ENCODE measurements at regions not wholly inside any gene's neighbourhood (a gene's known extent, or its start where the extent isn't known, plus 50 kb on each side); places are given as distances from the start of the nearest gene placed in this dataset.

DNA sequence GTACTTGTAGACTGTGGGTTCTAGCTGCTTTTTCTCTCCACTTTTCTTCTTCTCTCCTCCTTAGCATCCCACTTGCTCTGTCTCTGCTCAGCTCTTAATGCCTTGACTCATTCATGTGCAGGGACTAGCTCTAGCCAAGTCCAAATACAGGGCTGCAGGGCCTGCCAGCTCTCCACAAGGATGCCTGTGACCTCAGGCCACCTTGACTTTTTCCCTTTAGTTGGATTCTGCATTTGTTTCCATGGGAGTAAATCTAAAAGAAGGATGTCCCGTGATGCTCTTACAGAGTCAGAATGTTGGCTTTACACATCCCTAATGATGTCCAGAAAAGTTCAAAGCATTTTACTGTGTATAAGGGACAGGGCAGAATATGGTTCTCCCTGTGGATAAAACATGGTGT, 101.8 kb upstream of the PREP start:
- DNase-seq: no peak

DNA sequence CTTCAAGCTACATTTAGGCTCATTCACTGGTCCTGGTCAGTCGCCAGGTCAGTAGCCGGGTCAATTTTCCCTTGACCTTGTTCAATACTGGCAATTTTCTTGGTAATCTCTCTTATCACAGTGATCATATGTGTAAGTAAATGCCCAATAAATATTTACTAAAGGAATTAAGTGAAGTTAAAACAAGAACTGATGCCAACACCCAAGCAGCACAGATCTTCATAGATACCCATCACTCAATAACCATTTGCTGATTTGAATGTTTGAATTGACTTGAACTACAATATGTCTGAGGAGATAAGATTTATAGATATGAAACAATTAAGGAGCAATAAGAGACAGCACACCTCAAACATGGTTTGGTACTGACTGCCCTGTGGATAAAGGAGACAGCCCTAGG, 100.8 kb upstream of the PREP start:
- DNase-seq: no peak

DNA sequence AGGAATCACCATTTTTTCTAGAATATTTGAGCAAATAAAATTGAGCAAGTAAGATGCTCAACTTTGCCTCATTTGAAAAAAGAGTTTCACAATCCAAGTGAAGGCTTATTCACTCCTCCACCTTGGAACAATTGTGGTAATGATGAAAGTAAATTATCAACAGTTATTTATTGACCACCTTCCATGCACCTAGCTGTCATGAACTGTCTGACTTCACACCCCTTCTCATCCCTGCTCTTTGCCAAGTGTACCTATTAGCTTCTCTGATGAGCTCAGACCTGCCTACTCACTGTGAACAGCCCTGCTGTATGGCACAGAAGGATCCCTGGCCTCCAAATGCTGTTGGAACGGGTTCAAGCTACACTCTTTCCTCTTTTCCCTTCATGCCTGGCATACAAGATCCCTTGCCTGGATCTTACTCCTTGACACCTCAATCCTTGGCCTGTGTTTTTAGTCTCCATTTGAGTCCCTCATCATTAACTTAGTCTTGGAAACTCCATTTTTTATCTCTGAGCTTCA, 99.0 kb upstream of the PREP start:
- no peak for DNase-seq

DNA sequence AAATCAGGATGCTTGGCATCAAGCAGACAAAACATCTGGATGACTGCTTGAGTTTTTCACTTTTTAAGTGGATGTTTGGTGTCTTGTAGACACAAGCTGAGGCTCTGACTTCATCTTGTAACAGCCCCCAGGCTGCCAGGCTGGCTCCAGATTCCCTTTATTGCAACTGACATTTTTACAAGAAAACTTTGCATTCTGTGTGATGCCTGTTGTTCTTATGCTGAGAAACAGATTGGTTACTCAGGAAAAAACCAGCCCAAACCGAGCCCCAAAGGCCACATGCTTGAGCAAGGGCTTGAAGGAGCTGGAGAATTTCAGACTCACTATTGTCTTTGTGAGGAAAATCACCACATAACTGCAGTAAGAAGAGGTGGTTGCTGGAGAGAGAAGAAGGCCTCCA, 98.4 kb upstream of the PREP start:
- DNase-seq: no peak

DNA sequence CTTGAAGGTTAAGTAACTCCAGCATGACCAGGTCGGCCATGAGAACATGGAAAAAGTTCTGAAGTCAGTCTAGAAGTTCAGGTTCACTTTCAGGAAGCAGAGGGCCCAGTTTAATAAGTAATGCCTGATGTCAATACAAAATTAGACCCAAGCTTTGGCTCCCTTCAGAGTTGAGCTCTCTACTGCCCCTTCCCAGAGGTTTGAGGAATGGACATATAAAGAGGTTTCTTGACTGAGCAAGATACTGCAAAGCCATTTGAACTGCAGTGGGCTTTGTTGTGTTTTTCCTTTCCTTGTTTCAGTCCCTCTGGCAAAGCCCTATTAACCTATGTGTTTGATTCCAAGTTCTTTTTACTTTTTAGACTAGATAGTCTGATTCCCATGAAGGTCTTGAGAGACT, 97.8 kb upstream of the PREP start:
- no peak for DNase-seq

DNA sequence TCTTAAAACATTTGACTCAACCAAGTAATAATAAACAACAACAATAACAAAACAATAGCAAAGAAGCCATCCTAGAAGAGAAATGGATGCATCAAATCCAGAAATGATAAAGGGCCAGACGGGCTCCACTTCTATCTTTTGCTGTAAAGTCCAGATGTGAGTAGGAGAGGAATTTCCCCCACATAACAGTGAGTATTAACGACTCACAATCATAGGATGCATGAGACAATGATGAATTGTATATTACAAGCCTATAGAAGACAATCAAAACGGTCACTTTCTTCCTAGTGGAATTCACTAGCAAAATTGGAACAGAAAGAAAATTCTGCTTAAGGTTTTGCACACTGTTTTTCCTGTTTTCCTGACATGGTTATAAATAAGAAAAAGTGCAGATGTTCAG, 97.0 kb upstream of the PREP start:
- no peak for DNase-seq

DNA sequence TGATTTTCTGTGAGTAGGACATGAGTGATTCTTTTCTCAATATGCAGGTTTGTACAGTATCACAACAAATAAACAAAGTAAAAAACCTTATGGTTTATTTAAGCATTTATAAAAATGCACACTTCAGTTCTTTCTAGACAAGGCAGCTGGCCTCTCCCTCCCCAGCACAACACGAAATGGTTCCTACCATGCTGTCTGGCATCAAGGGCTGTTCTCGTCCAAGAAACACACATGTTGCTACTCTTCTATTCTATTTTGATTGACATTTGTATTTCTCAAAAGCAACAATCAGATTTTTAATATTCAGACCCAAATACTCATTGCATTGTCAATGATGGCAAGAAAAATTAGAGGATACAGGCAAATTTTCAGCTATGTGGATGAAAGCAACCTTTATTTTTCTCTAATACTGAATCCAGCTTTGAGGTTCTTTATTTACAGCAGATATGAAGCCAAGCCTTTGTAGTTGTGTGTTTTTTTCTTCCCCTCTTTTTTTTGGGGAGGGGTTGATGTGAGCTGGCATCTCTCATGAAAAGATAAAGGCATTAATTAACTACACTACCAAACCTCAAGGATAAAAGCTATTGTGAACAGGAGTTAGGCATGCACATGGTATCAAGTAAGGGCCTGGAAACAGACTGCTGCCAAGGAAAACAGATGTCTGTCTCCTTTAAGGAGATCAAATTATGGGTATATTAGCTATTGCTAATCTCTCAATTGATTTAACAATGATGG, 96.4 kb upstream of the PREP start:
- DNase-seq: no peak

DNA sequence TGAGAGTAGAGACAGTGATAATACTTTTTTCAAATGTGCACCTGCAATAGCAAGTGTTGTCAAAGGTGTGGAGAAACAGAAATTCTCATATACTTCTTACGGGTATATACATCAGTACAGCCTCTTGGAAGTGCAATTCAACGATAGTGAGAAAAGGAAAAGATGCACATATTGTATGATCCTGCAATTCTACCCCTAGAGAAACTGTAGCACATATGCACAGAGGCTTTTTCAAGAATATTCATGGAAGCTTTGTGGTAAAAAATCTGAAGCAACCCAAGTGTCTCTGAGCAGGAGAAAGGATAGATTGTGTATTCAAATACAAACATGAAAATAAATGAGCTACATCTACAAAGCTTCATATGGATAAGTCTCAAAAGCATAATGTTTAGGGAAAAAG, 94.7 kb upstream of the PREP start:
- DNase-seq: no peak

DNA sequence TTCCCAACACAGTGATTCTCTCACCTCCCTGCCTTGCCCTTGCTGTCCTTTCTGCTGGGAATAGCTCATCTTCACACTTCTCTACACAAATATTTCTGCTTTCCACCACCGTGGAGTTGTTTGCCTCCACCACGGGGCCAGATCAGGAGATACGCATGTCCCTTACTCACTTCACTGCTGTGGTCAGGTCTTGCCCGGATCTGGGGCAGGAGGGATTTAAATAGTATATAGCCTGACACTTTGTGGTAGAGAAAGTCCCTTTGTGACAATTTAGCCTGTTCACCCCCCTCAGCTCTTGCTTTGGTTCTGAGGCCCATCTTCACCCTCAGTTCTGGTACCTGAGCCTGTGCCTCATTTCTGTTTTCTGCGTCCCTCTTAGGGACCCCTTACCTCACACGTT, 92.6 kb upstream of the PREP start:
- DNase-seq: no peak

DNA sequence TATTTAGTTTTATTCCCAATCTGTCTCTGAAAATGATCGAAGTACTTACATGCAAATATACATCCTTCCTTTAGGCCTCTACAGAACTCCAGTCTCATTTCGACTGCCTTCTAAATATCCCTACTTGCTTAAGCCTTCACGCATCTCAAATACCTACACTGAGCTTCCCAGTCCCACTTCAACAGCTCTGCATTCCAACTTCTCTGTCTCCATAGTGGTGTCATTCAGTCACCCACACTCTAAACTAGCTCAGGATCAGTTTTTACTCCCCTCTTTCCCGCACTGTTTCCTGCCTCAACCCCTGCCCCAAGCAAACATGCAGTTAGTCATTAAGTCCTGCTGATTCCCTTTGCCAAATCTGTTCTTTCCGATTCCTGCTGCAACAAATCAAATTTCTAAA, 91.8 kb upstream of the PREP start:
- DNase-seq: no peak

DNA sequence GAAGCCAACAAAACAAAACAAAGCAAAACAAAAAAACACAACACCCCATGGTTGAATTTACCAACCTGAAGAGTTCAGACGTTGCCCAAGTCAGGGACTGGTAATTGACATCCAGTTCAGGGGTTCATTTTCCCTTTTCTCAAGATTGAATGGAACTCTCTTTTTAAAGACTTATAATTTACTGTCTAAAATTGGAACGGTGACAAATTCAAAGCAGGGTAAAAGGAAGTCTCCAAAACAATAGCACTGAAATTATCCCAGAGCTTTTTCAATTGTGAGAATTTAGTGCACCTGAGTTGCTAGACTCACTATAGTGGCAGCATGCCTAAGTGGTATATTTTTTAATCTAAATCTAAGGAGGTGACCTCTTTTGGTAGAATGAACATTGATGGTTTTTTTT, 90.9 kb upstream of the PREP start:
- DNase-seq: no peak

DNA sequence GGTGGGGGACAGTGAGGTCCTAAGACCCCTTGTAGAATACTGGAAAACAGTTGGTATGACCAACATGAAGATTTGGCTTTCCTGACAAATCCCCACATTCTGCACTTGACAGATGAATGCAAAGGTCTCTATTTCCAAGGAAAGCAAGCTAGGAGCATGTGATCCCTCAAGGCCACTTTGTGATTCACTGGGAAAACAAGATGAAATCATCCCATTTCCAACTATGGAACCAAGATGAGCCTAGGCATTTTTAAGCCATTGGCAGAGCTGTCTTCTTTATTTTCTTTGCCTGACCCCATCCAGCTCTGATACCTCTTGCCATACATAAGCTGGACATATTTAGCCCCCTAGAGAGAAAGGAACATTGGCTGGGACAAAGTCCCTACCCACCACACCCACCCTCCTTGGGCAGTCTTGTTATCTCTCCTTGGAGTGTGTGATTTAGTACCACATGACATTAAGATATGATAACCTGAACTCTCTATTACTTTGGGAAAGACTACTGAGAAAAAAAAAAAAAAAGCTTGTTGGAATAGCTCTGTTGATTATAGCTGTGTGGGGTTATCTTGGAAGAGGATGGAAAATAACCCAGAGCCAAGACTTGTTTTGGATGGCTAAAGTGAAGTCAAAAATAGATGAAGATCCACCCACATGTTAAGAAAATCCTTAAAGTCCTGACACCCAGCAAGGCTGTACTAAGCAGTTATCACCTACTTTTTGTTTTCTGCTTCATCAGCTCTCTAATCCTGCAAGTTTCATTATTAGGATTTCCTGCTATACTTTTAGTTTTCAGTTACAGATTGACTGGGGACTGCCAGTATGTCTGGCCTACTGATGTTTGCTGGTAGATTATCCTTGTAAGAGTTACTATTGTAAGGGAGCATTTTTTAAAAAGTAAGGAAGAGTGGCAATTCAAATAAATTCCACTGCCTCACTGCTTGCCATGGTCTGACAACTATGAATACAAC, 90.1 kb upstream of the PREP start:
- DNase-seq: no peak

DNA sequence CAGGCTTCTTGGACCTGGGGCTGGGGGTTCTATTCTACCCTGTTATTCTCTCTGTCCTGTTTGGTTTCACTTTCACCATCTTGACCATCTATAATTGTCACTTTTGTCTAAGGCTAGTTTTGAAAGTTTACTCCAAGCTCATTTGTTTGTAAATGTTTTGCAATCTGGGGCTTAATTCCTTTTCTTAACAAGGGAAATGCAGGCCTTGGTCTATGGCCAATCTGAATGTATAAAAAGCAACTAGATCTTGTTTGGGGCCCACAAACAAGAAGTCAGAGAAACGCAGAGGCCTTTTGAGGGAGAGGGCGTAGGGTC, 86.3 kb upstream of the PREP start:
- no peak for DNase-seq

DNA sequence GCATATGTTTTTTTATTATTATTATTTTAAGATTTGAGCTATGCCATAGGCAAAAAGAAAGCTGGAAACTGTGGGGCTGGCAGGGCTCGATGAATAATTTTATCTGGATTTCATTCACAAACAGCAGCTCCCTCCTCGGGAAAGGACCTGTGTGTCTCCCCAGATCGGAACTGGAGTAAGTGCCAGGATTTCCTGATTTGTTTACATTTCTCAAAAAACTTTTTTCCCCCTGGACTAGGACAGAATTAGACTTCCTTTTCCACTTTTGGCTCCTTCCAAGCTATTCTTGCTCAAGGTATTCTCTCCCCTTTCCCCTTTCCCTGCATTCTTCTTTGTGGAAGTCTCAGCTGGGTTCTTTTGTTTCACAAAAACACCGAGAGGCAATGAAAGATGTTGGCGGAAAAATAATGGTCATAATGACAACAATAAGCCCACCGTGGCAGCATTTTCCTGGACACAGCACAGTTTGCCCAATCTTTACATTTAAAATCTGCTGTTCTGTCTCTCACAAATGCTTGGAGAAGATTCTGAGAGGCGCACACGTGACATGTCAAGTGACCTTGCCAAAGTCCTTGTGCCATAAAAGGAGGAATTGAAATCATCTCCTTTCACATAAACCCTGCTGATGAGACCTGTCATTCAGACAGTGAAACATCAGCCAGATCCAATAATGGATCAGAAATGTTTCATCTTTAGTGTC, 85.8 kb upstream of the PREP start:
- DNase-seq: no peak

DNA sequence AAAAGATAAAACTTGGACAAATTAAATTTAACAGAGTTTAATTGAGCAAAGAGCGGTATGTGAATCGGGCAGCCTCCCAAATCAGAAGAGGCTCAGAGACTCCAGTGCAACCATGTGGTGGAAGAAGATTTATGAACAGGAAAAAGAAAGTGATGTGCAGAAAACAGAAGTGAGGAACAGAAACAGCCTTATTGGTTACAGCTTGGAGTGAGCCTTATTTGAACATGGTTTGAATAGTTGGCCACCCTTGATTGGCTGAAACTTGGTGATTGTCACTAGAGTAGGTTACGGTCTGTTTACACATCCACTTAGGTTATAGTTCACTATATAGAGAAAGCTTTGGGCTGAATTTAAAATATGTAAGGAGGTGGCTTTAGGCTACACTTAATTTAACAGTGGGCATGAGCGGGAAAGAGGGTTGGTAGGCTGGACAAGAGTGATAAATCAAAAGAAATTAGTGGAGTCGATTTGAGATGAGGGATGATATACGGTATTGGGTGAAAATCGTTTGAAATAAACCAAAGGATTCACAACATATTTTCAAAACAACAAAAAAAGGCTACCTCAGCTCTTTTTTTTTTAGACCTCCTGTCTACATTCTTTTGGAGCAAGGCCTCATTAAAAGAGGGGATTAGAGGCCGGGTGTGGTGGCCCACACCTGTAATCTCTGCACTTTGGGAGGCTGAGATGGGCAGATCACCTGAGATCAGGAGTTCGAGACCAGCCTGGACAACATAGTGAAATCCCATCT, 84.3 kb upstream of the PREP start:
- no peak for DNase-seq

DNA sequence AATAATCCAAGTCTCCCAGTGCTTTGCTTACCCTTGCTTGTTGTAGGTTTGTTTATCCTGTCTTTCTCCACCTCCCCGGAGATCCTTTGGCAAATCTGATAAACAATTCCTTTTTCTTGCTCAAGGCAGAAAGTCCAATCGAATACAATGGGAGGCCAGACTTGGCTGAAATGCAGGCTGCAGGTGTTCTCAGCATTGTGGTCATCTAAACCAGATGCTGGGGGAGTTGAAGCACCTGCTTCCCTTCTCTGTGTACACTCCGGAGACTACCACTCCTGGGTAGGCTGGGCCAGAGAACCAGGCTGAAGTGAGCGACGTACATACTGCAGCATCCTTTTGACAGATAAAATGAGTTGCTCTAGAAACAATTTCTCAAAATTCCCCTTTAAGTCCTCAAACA, 82.6 kb upstream of the PREP start:
- DNase-seq: peak; percentile 81

DNA sequence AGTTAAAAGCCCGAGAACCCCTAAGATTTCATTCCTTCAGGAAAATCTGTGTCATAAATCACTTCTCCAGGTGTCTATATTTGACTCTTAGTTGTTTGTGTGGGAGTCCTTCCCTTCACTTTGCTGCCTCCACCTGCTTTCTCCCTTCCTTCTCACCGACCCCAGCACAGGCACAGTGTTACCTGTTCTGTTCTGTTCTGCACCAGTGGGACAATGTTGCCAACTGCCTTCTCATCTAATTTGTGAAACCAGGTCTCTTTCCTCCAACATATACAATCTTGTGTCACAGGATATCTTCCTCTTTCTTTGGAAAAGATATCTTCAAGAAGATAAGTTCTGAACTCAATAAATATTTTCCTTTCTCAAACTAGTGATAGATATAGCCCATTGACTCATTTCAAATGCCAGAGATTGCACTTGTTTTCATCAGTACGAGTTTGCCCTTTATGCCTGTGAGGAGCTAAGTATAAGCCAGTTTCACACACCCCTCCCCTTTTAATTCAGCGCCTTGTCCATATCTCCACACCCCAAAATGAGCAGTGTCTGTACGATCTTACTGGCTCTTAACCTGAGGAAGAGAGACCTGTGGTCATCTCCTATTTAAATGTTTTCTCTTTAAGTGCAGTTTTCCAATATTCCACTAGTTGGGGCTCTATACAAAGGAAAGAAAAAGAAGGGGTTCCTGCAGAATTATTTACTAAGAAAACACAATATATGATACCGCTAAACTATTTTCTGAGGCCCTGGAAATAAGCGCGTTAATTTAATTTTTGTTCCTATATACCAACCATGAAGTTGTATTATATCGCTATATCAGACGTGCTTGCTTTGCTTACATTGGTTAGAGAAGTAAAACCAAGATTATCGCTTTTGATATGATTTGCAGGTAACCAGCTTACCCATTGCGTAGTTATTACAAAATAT, 81.6 kb upstream of the PREP start:
- peak; percentile 90 for DNase-seq

DNA sequence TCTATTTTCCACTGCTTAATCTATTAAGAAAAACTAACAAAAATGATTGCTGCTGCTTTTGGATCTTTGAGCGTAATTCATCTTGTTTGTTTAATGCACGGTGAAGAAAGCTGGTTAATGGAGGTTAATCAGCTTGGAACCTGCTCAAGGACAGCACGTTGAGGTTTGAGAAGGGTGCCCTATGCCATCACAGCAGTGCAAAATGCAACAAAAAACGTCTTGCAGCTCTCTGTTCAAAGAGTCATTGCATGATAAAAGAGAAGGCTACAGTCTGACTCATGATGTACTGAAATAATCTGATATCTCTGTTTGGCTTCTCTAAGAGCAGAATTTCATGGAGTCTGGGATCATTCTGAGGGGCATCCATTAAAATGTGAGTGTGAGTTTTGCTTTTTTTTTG, 80.6 kb upstream of the PREP start:
- no peak for DNase-seq

DNA sequence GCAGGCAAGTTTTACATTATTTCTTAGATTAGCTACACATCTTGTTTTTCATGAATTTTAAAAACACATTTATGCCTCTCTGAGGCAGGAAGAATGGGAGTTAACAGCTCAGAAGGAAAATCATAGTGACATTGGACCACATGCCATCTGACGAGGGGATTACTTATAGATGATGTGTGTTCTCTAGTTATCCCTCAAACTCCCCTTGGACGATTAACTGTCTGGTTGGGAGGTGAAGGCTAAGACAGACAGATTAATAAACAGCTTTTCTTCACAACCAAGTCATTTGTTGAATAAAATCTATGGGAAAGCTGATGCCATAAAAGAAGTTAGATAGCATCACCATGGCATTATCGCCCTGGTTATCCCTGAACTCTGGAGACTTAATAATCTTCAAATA, 80.0 kb upstream of the PREP start:
- no peak for DNase-seq

DNA sequence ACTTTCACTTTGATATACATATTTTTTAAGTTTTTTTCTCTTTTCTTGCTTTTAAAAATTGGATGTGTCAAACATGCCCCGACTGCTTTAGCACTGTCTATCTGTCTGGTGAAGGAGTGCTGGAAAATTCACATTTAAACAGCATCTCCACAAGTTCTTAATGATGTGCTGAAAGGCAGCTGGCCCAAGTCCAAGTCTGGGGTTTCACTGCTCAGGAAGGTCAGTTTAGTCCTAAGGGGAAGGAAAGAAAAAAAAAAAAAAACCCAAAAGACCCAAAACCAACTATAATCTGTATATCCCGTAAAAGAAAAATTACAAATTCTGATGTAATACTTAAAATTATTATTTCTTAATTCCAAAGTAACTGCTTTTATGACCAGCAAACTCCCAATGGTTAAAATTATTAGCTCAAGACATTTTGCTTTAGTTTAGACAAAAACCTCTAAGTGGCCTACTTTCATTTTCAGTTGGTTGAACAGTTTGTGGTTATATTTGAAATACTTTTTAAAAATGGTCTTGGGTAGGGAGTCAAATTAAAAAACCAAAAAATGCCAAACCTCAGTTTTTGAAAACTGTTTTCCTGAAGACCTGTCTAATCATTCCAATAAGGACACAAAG, 79.5 kb upstream of the PREP start:
- no peak for DNase-seq

DNA sequence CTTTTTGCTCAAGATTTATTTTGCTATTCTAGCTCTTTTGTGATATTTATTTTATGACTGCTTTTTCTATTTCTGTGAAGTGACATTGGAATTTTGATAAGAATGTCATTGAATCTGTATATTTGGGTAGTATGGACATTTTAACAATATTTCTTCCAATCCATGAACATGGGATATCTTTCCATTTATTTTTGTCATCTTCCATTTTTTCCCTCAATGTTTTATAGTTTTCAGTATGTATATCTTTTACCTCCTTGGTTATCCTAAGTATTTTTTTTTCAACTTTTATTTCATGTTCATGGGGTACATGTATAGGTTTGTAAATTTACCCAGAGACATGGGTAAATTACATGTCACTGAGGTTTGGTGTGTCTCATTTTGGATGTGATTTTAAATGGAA, 74.1 kb upstream of the PREP start:
- DNase-seq: no peak

All from NCI-H774 (cell line).